Stomach (tissue), 4 donors: ENCODE measurements at regions not wholly inside any gene's neighbourhood (a gene's known extent, or its start where the extent isn't known, plus 50 kb on each side); places are given as distances from the start of the nearest gene placed in this dataset.

Source experiments
- POLR2A ChIP-seq, 4 donors: fragments of 450-650 bp; IDR thresholded peaks; one replicate each; pipeline ENCODE4 v1.6.1; 2016; ENCODE audit warnings: antibody characterized with exemption in 4 of 4, control low read depth in 2 of 4, mild to moderate bottlenecking in 1 of 4, moderate library complexity in 1 of 4
- POLR2AphosphoS5 ChIP-seq, 3 donors: sonication (generic); formaldehyde crosslinking; IDR thresholded peaks; one replicate each; pipeline ENCODE4 v1.6.1; 2016; ENCODE audit warnings: antibody characterized with exemption in 3 of 3
- TF ChIP-seq, protein P1 (sequence below), 7 experiments: fragments of 450-650 bp in 4 of 7; fragments of 200-600 bp in 3 of 7; sonication (generic) in 3 of 7; IDR thresholded peaks; one replicate each; pipeline ENCODE4 v1.5.1; 2016 to 2019; ENCODE audit warnings: antibody characterized with exemption in 7 of 7, control low read depth in 2 of 7, mild to moderate bottlenecking in 1 of 7

GRCh38 chr1:235923466-235924021, 56.8 kb upstream of the LYST start:
- TF ChIP-seq, protein P1, sequence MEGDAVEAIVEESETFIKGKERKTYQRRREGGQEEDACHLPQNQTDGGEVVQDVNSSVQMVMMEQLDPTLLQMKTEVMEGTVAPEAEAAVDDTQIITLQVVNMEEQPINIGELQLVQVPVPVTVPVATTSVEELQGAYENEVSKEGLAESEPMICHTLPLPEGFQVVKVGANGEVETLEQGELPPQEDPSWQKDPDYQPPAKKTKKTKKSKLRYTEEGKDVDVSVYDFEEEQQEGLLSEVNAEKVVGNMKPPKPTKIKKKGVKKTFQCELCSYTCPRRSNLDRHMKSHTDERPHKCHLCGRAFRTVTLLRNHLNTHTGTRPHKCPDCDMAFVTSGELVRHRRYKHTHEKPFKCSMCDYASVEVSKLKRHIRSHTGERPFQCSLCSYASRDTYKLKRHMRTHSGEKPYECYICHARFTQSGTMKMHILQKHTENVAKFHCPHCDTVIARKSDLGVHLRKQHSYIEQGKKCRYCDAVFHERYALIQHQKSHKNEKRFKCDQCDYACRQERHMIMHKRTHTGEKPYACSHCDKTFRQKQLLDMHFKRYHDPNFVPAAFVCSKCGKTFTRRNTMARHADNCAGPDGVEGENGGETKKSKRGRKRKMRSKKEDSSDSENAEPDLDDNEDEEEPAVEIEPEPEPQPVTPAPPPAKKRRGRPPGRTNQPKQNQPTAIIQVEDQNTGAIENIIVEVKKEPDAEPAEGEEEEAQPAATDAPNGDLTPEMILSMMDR (IDR thresholded peaks at IDR 0.05) = no peak
- TF ChIP-seq POLR2AphosphoS5 (IDR thresholded peaks at IDR 0.05) (no peak), POLR2A (IDR thresholded peaks at IDR 0.05) (no peak)
